ENCODE measurements at regions not wholly inside any gene's neighbourhood (a gene's known extent, or its start where the extent isn't known, plus 50 kb on each side); places are given as distances from the start of the nearest gene placed in this dataset.

- Mint-ChIP-seq H3K4me1 (no peaks in the 10 kb centered on the region), H3K4me3 (no peak overlapping the region), H3K27ac (no peak overlapping the region), H3K9me3 (peaks cover 2% of the 10 kb centered on the region), H3K36me3 (no peaks in the 10 kb centered on the region), H3K27me3 (ENCODE audit: insufficient read depth, low read depth) (no peaks in the 10 kb centered on the region)
- Histone ChIP-seq H2AFZ (replicated peaks) (no peak overlapping the region), H4K20me1 (ENCODE audit: low read depth) (no peaks in the 10 kb centered on the region), H3K27me3 (no peaks in the 10 kb centered on the region), H3F3A (ENCODE audit: low read depth) (no peaks in the 10 kb centered on the region), H3K4me2 (no peak overlapping the region), H3K79me2 (ENCODE audit: low read depth) (no peaks in the 10 kb centered on the region), H3K4me1 (no peaks in the 10 kb centered on the region), H3K9me3 (ENCODE audit: low read depth) (no peaks in the 10 kb centered on the region), H3K36me3 (no peaks in the 10 kb centered on the region), H3K9ac (no peak overlapping the region), H3K4me3 (no peak overlapping the region), H3K27ac (no peak overlapping the region)
- TF ChIP-seq CTCF (IDR thresholded peaks at IDR 0.05) = no peak
- TF ChIP-seq EZH2 (IDR thresholded peaks at IDR 0.05) = no peak
- no peak for TF ChIP-seq EZH2phosphoT487 (IDR thresholded peaks at IDR 0.05)
- DNase-seq (ENCODE audit: low spot score) = no peak
Measured at GRCh38 chr18:30406728-30407127, 635.8 kb downstream of the DSC3 start.

- no peaks in the 10 kb centered on the region for H3F3A ChIP-seq (ENCODE audit: low read depth)
- no peak overlapping the region for H3K27ac ChIP-seq
- Mint-ChIP-seq H3K36me3 (no peaks in the 10 kb centered on the region), H3K9me3 (peaks cover 2% of the 10 kb centered on the region), H3K4me3 (no peak overlapping the region), H3K27ac (no peak overlapping the region), H3K4me1 (no peaks in the 10 kb centered on the region), H3K27me3 (ENCODE audit: insufficient read depth, low read depth) (no peaks in the 10 kb centered on the region)
- no peaks in the 10 kb centered on the region for H3K27me3 ChIP-seq
- H4K20me1 ChIP-seq (ENCODE audit: low read depth) = no peaks in the 10 kb centered on the region
- H3K4me1 ChIP-seq = no peaks in the 10 kb centered on the region
- no peak overlapping the region for H3K4me2 ChIP-seq
- no peak for DNase-seq (ENCODE audit: low spot score)
- no peak overlapping the region for H3K9ac ChIP-seq
- no peak overlapping the region for H2AFZ ChIP-seq (replicated peaks)
- H3K36me3 ChIP-seq = no peaks in the 10 kb centered on the region
- no peaks in the 10 kb centered on the region for H3K9me3 ChIP-seq (ENCODE audit: low read depth)
- H3K4me3 ChIP-seq = no peak overlapping the region
- TF ChIP-seq EZH2phosphoT487 (IDR thresholded peaks at IDR 0.05) (no peak), EZH2 (IDR thresholded peaks at IDR 0.05) (no peak), CTCF (IDR thresholded peaks at IDR 0.05) (no peak)
- no peaks in the 10 kb centered on the region for H3K79me2 ChIP-seq (ENCODE audit: low read depth)
Measured at GRCh38 chr18:30405038-30405437, 637.5 kb downstream of the DSC3 start.

DNA sequence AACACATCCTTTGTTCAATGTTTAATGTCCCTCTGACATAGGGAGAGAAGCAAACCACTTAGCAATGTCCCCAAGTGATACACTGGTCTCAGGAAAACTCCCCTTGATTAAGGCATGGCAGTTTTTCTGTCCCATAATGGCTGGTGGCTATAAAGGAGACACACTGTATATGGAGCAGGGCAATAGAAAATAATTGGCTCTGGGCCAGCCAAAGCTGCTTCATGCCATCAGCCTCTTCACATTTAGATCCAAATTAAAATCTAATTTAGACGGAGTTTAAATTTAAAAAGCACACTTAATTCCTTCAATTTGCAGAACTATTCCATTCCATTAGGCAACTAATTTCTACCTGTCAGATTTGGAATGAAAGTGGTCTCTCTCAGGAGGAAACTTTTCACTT, 638.1 kb downstream of the DSC3 start:
- H3K4me3 ChIP-seq = no peak overlapping the region
- H3K27me3 Mint-ChIP-seq (ENCODE audit: insufficient read depth, low read depth) = no peaks in the 10 kb centered on the region
- DNase-seq (ENCODE audit: low spot score) = no peak
- H3K4me1 Mint-ChIP-seq = no peaks in the 10 kb centered on the region
- no peaks in the 10 kb centered on the region for H3K36me3 ChIP-seq
- no peak overlapping the region for H2AFZ ChIP-seq (replicated peaks)
- no peak overlapping the region for H3K4me2 ChIP-seq
- no peak overlapping the region for H3K4me3 Mint-ChIP-seq
- H3K36me3 Mint-ChIP-seq = no peaks in the 10 kb centered on the region
- no peaks in the 10 kb centered on the region for H3K4me1 ChIP-seq
- no peak overlapping the region for H3K27ac Mint-ChIP-seq
- no peaks in the 10 kb centered on the region for H3K79me2 ChIP-seq (ENCODE audit: low read depth)
- no peaks in the 10 kb centered on the region for H4K20me1 ChIP-seq (ENCODE audit: low read depth)
- H3F3A ChIP-seq (ENCODE audit: low read depth) = no peaks in the 10 kb centered on the region
- H3K9me3 ChIP-seq (ENCODE audit: low read depth) = no peaks in the 10 kb centered on the region
- TF ChIP-seq EZH2 (IDR thresholded peaks at IDR 0.05) = no peak
- TF ChIP-seq CTCF (IDR thresholded peaks at IDR 0.05) = no peak
- no peak for TF ChIP-seq EZH2phosphoT487 (IDR thresholded peaks at IDR 0.05)
- H3K27ac ChIP-seq = no peak overlapping the region
- H3K9ac ChIP-seq = no peak overlapping the region
- H3K27me3 ChIP-seq = no peaks in the 10 kb centered on the region
- H3K9me3 Mint-ChIP-seq = peaks cover 1% of the 10 kb centered on the region

DNA sequence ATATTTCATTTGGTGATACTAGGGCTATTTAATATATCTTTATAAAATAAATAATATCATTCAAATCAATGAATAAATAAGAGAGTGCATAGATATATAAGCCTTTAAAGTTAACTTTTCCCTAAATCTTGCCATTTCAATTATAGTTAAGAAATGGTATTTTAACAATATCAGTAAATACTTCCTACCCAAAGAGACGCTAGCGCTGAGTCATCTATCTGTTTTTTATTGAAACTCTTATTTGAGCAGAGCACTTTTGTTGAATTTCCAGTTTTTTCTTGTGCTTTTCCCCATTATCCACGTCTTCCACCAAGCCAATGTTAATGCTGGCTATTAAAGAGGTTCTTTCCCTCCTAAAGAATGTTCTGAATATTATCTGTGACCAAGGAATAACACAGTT, 639.3 kb downstream of the DSC3 start:
- Histone ChIP-seq H3K9ac (no peak overlapping the region), H3K36me3 (no peaks in the 10 kb centered on the region), H3K9me3 (ENCODE audit: low read depth) (no peaks in the 10 kb centered on the region), H3K4me1 (no peaks in the 10 kb centered on the region), H2AFZ (replicated peaks) (no peak overlapping the region), H3F3A (ENCODE audit: low read depth) (no peaks in the 10 kb centered on the region), H4K20me1 (ENCODE audit: low read depth) (no peaks in the 10 kb centered on the region), H3K4me2 (no peak overlapping the region), H3K27me3 (no peaks in the 10 kb centered on the region), H3K27ac (no peak overlapping the region), H3K79me2 (ENCODE audit: low read depth) (no peaks in the 10 kb centered on the region), H3K4me3 (no peak overlapping the region)
- Mint-ChIP-seq H3K4me1 (no peaks in the 10 kb centered on the region), H3K9me3 (no peaks in the 10 kb centered on the region), H3K36me3 (no peaks in the 10 kb centered on the region), H3K27ac (no peak overlapping the region), H3K27me3 (ENCODE audit: insufficient read depth, low read depth) (no peaks in the 10 kb centered on the region), H3K4me3 (no peak overlapping the region)
- no peak for TF ChIP-seq EZH2 (IDR thresholded peaks at IDR 0.05)
- no peak for DNase-seq (ENCODE audit: low spot score)
